ENCODE measurements at regions not wholly inside any gene's neighbourhood (a gene's known extent, or its start where the extent isn't known, plus 50 kb on each side); places are given as distances from the start of the nearest gene placed in this dataset.

DNA sequence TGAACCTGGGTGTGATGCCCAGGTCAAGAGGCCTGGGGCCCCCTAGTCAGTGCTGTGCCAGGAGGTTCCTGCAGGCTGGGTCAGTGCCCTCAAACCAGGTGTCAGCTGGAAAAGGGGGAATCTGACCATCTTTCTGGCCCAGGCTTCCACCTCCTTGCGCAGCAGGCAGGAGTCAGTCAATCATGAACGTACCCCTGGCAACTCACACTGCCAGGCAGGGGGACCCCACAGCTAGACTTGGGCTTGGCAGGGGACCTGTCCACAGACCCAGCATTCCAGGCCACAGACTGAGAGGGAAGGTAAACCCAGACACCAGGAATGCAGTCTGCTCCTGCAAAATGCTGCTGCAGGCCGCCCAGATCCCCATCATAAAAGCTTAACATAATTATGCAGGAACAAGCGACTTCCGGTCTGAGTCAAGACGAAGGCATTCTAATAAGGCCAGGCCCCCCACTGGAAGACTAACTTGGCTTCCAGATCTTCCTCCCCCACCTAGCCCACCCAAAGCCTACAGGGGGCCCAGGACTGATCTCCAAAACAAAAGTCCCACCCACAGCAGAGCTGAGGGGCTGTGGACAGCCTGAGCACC is 156.3 kb downstream of the BCOR start:
- no peak for DNase-seq (ENCODE audit: low read depth in 2 of 2)

DNA sequence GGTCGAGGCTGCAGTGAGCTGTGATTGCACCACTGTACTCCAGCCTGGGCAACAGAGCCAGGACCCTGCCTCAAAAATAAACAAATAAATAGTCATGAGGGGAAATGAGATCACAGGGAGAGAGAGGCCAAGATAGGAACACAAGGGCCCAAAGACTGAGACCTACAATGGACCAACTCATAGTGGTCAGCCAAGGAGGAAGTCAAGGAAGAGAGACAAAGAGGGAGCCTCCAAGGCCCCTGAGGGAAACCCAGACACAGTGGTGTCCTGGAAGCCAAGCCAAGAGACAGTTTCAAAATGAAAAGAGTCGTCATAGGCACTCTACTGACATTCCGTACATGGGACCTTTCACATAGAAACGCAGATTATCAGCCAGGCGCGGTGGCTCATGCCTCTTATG is 153.3 kb downstream of the BCOR start:
- no peak for DNase-seq (ENCODE audit: low read depth in 2 of 2)

- DNase-seq (ENCODE audit: low read depth in 2 of 2) = no peak
Observed at GRCh38 chrX:39945709-39946108, 152.0 kb downstream of the BCOR start.

DNA sequence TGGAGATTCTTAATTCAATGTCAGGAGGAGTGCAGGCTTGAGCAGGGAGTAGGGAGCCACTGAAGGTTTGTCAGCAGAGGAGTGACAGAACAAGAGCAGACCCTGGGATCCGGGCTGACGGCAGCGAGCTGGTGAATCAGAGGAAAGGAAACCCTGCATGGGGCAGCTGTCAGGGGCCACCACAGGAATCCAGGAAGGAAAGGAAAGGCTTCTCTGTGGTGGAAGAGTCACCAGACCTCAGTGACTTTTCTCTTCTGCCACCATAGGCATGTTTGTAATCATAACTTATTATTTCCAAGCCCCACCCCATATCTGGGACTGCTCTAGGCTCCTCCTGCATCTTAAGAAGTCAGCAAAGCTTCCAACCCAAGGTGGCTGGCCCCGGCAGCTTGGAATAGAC is 150.9 kb downstream of the BCOR start:
- DNase-seq (ENCODE audit: low read depth in 2 of 2) = peak; percentile 30 to 33

DNA sequence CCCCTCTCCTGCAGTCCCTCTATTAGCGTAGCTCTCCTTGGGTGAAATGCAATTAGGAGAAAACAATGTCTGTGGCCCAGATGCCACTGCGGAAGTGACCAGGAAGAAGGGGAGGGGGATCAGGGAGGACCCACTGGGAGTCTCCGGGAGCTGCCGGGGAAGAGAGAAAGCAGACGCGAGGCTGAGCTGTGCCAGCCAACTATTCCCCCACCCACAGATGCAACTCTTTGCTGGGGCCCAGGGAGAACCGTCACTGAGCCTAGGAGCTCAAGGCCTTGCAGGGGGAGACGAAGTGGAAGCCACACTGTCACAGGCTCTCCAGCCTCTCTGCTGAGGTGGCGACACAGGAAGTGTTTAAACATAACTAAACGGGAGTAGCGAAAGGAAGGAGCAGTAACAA is 149.2 kb downstream of the BCOR start:
- no peak for DNase-seq (ENCODE audit: low read depth in 2 of 2)

DNA sequence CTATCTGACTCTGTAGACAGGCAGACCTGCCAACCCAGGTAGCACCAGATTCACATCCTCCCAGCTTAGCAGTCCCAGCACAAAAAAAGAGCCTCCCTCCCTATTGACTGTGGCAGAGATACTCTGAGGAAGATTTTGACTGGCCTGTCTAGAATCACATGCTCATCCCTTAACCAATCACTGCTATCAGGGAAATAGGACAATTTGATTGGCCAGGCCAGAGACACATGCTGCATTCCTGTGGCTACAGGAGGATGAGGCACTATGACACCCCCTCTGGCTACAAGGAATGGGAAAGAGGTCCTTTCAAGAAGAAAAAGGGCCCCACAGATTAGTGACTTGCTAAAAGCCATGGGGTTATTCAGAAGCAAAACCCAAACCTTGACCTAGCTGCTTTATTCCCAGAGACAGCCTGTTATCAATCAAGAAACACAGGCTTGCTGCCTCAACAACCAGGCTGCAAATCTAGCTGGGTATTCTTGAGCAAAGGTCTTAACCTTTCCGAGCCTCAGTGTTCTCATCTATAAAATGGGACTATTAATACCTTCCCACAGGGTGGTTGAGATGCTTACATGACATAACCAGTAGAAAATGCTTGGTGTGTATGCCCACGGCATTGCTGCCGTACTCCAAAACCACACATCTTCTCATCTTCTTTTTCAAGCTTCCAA is 147.6 kb downstream of the BCOR start:
- no peak for DNase-seq (ENCODE audit: low read depth in 2 of 2)

- DNase-seq (ENCODE audit: low read depth in 2 of 2) = no peak
Observed at GRCh38 chrX:39952989-39953388, 144.8 kb downstream of the BCOR start.

DNA sequence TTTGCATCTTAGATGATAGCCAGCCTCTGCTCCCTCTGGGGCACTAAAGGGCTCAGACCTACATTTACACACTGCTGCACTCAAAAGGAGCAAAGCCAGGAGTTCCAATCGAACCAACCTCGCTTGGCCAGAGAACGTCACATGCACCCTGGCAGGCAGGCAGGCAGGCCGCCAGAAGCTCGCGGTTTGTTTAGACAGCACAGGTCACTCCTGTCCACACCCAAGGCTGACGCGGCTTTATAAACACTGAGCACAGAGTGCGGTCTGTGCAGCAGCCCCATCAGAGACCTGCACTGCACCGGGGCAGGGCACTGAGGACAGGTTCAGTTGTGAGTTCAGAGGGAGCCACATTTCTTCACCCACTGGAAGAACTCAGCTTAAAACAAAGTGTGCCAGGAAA is 143.9 kb downstream of the BCOR start:
- DNase-seq (ENCODE audit: low read depth in 2 of 2) = no peak

- no peak for DNase-seq (ENCODE audit: low read depth in 2 of 2)
Observed at GRCh38 chrX:39954851-39955250, 142.9 kb downstream of the BCOR start.

GRCh38 chrX:39955625-39956024 is 142.1 kb downstream of the BCOR start:
- no peak for DNase-seq (ENCODE audit: low read depth in 2 of 2)

- no peak for DNase-seq (ENCODE audit: low read depth in 2 of 2)
Observed at GRCh38 chrX:39956803-39957394, 140.9 kb downstream of the BCOR start.

- no peak for DNase-seq (ENCODE audit: low read depth in 2 of 2)
Observed at GRCh38 chrX:39957816-39958566, 139.8 kb downstream of the BCOR start.

- no peak for DNase-seq (ENCODE audit: low read depth in 2 of 2)
Observed at GRCh38 chrX:39958850-39959249, 138.9 kb downstream of the BCOR start.

DNA sequence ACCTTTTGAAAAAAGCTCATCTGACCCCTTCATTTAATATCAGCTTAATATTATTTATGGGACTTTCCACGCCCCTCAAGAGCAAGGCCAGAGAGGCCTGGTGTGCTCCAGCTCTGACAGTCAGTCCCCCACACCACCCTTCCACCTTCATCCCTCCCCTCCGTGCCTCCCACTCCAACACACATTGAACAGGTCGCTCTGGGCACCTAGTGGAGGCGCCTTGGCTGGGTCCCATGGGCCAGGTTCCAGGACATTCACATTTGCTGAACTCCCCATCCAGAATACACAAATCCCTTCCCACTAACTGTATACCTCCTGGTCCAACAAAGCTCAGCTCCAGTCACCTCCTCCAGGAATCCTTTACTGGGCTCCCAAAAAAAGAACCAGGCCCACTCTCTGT is 137.5 kb downstream of the BCOR start:
- DNase-seq (ENCODE audit: low read depth in 2 of 2) = no peak

DNA sequence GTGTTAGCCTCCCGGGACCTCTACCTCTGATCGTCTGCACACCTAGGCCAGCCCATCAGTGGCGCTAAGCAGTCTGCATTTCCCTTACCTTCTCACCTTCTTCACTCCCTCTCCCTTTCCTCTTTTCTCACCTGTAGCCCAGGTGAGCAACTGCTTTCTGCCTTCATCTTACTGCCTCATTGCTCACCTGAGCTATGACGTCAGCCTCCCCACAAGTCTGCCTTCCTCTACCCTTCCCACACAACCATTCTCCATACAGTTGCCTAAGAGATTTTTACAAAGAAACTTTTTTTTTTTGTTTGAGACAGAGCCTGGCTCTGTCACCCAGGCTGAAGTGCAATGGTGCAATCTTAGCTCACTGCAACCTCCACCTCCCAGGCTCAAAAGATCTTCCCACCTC is 136.3 kb downstream of the BCOR start:
- no peak for DNase-seq (ENCODE audit: low read depth in 2 of 2)

DNA sequence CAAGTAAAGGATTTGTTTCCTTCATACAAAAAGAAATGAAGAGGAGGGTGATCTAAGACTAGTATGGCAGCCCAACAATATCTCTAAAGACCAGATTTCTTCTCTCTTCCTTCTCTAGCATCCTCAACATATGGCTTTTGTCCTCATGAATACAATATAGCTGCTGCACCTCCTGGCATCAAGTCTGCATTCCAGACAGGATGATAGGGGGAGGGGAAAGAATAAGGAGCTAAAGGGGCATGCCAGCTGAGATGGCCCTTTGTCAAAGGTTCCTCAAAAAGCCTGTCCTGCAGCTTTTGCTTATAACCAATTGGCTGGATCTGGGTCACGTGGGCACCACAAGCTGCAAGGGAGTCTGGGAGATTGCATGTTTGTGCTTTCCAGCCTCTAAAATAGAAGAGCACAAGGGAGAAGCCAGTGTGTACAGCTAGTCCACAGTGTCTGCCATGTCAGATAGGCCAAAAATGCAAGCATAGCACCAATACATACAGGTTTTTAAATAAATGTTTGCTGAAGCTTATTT is 132.6 kb downstream of the BCOR start:
- no peak for DNase-seq (ENCODE audit: low read depth in 2 of 2)

- DNase-seq (ENCODE audit: low read depth in 2 of 2) = no peak
Observed at GRCh38 chrX:39966176-39966575, 131.6 kb downstream of the BCOR start.

DNA sequence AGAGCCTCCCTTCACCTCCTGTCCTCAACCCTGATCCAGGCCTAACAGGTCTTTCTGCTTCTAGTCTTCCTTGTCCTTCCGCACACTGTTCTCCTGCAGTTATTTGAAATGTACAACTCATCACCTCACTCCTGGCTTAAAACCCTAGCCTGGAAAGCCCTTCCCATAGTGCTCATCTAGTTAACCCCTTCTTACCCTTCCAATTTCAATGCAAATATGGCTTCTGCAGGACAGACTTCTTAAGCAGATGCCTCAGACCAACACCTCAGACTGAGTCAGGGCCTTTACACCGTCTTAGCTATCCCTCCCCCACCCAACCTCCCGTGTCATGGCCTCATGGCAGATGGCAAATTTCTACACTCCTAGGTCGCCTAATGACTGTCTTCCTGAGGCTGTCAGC is 130.4 kb downstream of the BCOR start:
- no peak for DNase-seq (ENCODE audit: low read depth in 2 of 2)

DNA sequence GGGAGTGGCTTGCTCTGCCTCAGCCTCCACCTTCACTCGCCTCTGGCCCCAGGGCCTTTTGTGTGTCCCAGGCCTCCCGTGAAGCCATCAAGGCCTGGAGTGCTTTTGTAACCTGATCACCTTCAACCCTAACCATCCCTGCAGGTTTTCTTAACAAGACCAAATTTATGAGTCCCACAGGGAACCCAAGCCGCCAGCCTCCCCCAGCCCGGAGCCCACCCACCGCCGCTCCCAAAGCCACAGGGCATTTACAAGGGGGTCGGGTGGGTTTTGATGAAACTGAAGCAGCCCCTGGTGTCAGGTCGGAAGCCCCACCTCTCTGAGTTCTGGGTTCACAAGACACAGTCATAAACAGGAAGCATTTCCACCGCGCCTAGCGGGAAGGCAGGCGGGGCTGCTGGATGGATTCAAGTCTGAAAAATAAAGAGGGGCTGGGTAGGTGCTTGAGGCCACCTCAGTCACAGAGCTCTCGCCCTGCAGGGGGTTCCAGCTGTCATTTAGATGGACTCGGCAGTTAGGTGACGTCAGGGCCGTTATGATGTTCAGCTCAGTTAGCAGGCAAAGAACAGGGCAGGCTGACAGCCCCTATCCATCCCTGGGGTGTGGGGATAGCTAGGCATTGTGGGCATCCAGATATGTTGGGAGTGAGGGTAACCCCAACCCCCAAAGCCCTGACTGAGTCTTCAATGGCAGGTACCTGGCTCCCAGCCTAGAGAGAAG is 128.5 kb downstream of the BCOR start:
- DNase-seq (ENCODE audit: low read depth in 2 of 2) = no peak

DNA sequence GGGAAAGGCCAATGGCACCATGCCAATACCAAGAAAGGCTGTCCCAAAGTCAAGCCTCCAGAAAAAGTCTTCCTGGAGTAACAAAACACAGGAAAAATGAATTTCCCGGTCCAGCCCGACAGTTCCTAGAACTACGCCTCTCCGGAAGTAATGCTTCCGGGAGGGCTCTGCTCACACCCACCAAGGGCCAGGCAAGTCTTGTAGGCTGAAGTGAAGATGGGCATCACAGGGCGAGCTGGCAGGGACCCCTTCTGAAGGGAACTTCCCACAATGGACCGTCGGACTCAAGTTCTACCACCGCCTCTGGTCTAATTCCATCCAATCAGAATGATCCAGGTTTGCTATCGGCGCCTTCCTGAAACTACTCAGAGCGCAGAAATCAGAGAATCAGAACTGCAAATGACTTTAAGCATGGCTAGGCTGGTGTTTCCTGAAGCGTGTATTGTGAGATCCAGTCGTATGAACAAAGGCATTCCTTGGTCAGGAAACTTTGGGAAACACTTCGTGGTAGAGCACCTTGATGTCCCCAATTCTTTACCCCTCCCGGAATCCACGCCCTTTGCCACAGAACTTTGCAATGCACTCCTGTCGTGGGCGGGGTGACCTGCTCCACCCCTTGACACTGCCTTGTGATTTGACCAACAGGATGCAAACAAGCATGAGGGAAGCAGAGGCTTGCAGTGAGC is 127.8 kb downstream of the BCOR start:
- DNase-seq (ENCODE audit: low read depth in 2 of 2) = no peak

GRCh38 chrX:39971760-39972159 is 126.0 kb downstream of the BCOR start:
- DNase-seq (ENCODE audit: low read depth in 2 of 2) = no peak

Measured in fibroblast of skin of left quadriceps (primary cell).